ENCODE measurements at regions not wholly inside any gene's neighbourhood (a gene's known extent, or its start where the extent isn't known, plus 50 kb on each side); places are given as distances from the start of the nearest gene placed in this dataset.

GRCh38 chr2:43022896-43023295, 203.5 kb downstream of the ZFP36L2 start:
- Mint-ChIP-seq H3K4me3 (no peak overlapping the region), H3K36me3 (ENCODE audit: insufficient read depth) (no peaks in the 10 kb centered on the region), H3K27ac (no peak overlapping the region), H3K4me1 (ENCODE audit: low read depth in 2 of 2) (peaks cover 6 to 15% of the 10 kb centered on the region in 2 donors), H3K27me3 (peaks cover 4 to 11% of the 10 kb centered on the region in 2 donors), H3K9me3 (peaks cover 3 to 8% of the 10 kb centered on the region in 2 donors)
- DNase-seq (no peak), ATAC-seq (replicated peaks) (no peak)

- H3K9me3 Mint-ChIP-seq: peaks cover 3 to 8% of the 10 kb centered on the region in 2 donors
- DNase-seq: no peak
- H3K4me1 Mint-ChIP-seq (ENCODE audit: low read depth in 2 of 2): peaks cover 6 to 11% of the 10 kb centered on the region in 2 donors
- no peak overlapping the region for H3K4me3 Mint-ChIP-seq
- H3K27me3 Mint-ChIP-seq: peaks cover 4 to 7% of the 10 kb centered on the region in 2 donors
- H3K27ac Mint-ChIP-seq: no peak overlapping the region
- H3K36me3 Mint-ChIP-seq (ENCODE audit: insufficient read depth): no peaks in the 10 kb centered on the region
- no peak for ATAC-seq (replicated peaks)
Observed at GRCh38 chr2:43021791-43022509, 204.5 kb downstream of the ZFP36L2 start.

GRCh38 chr2:43020990-43021669, 205.3 kb downstream of the ZFP36L2 start:
- H3K27ac Mint-ChIP-seq: no peak overlapping the region

GRCh38 chr2:43020296-43020695, 206.1 kb downstream of the ZFP36L2 start:
- H3K36me3 Mint-ChIP-seq (ENCODE audit: insufficient read depth): no peaks in the 10 kb centered on the region

More at GRCh38 chr2:43020990-43021669, 205.3 kb downstream of the ZFP36L2 start:
- no peak for ATAC-seq (replicated peaks)
- Mint-ChIP-seq H3K9me3 (peaks cover 3 to 8% of the 10 kb centered on the region in 2 donors), H3K27me3 (peaks cover 4 to 7% of the 10 kb centered on the region in 2 donors), H3K4me3 (no peak overlapping the region), H3K4me1 (ENCODE audit: low read depth in 2 of 2) (peaks cover 6 to 11% of the 10 kb centered on the region in 2 donors), H3K36me3 (ENCODE audit: insufficient read depth) (no peaks in the 10 kb centered on the region)
- no peak for DNase-seq

GRCh38 chr2:43019536-43020183, 206.7 kb downstream of the ZFP36L2 start:
- Mint-ChIP-seq H3K27ac (no peak overlapping the region), H3K36me3 (ENCODE audit: insufficient read depth) (no peaks in the 10 kb centered on the region), H3K9me3 (peaks cover 3 to 8% of the 10 kb centered on the region in 2 donors), H3K27me3 (peaks cover 4 to 16% of the 10 kb centered on the region in 2 donors), H3K4me1 (ENCODE audit: low read depth in 2 of 2) (peaks cover 3 to 4% of the 10 kb centered on the region in 2 donors), H3K4me3 (no peak overlapping the region)
- DNase-seq (no peak), ATAC-seq (replicated peaks) (no peak)

More at GRCh38 chr2:43020296-43020695, 206.1 kb downstream of the ZFP36L2 start:
- H3K9me3 Mint-ChIP-seq: peaks cover 3 to 8% of the 10 kb centered on the region in 2 donors
- no peak for ATAC-seq (replicated peaks)
- DNase-seq: no peak
- H3K27ac Mint-ChIP-seq: no peak overlapping the region
- peaks cover 6 to 9% of the 10 kb centered on the region in 2 donors for H3K4me1 Mint-ChIP-seq (ENCODE audit: low read depth in 2 of 2)
- peaks cover 4 to 9% of the 10 kb centered on the region in 2 donors for H3K27me3 Mint-ChIP-seq
- H3K4me3 Mint-ChIP-seq: no peak overlapping the region

- Mint-ChIP-seq H3K27ac (no peak overlapping the region), H3K9me3 (peaks cover 3 to 8% of the 10 kb centered on the region in 2 donors), H3K36me3 (ENCODE audit: insufficient read depth) (no peaks in the 10 kb centered on the region), H3K27me3 (peaks cover 4 to 18% of the 10 kb centered on the region in 2 donors), H3K4me3 (no peak overlapping the region), H3K4me1 (ENCODE audit: low read depth in 2 of 2) (no peaks in the 10 kb centered on the region)
- no peak for DNase-seq
- no peak for ATAC-seq (replicated peaks)
Observed at GRCh38 chr2:43019025-43019367, 207.4 kb downstream of the ZFP36L2 start.

GRCh38 chr2:43018179-43019024, 208.0 kb downstream of the ZFP36L2 start:
- ATAC-seq (replicated peaks) (no peak), DNase-seq (no peak)
- peaks cover 3 to 8% of the 10 kb centered on the region in 2 donors for H3K9me3 Mint-ChIP-seq
- no peaks in the 10 kb centered on the region for H3K4me1 Mint-ChIP-seq (ENCODE audit: low read depth in 2 of 2)
- H3K36me3 Mint-ChIP-seq (ENCODE audit: insufficient read depth): no peaks in the 10 kb centered on the region
- H3K4me3 Mint-ChIP-seq: no peak overlapping the region
- H3K27ac Mint-ChIP-seq: no peak overlapping the region
- H3K27me3 Mint-ChIP-seq: peaks cover 4 to 18% of the 10 kb centered on the region in 2 donors

- Mint-ChIP-seq H3K4me3 (no peak overlapping the region), H3K4me1 (ENCODE audit: low read depth in 2 of 2) (peaks cover 6 to 7% of the 10 kb centered on the region in 2 donors), H3K9me3 (peaks cover 0 to under 1% of the 10 kb centered on the region in 2 donors), H3K36me3 (ENCODE audit: insufficient read depth) (no peaks in the 10 kb centered on the region), H3K27ac (no peak overlapping the region), H3K27me3 (peaks cover 0 to 31% of the 10 kb centered on the region in 2 donors)
- ATAC-seq (replicated peaks) (no peak), DNase-seq (no peak)
Observed at GRCh38 chr2:43013821-43014345, 212.5 kb downstream of the ZFP36L2 start.

- no peak for DNase-seq
- no peak overlapping the region for H3K27ac Mint-ChIP-seq
- no peak overlapping the region for H3K4me3 Mint-ChIP-seq
Observed at GRCh38 chr2:43012966-43013365, 213.4 kb downstream of the ZFP36L2 start.

GRCh38 chr2:43011158-43011491, 215.3 kb downstream of the ZFP36L2 start:
- H3K4me3 Mint-ChIP-seq: no peak overlapping the region
- no peak for ATAC-seq (replicated peaks)
- peaks cover 2 to 11% of the 10 kb centered on the region in 2 donors for H3K9me3 Mint-ChIP-seq
- no peak overlapping the region for H3K27ac Mint-ChIP-seq
- peaks cover 6 to 7% of the 10 kb centered on the region in 2 donors for H3K4me1 Mint-ChIP-seq (ENCODE audit: low read depth in 2 of 2)
- no peaks in the 10 kb centered on the region for H3K36me3 Mint-ChIP-seq (ENCODE audit: insufficient read depth)
- DNase-seq: no peak
- H3K27me3 Mint-ChIP-seq: peaks cover 0 to 40% of the 10 kb centered on the region in 2 donors

More at GRCh38 chr2:43012966-43013365, 213.4 kb downstream of the ZFP36L2 start:
- peaks cover 6 to 7% of the 10 kb centered on the region in 2 donors for H3K4me1 Mint-ChIP-seq (ENCODE audit: low read depth in 2 of 2)
- peaks cover 2 to 10% of the 10 kb centered on the region in 2 donors for H3K9me3 Mint-ChIP-seq
- peaks cover 0 to 35% of the 10 kb centered on the region in 2 donors for H3K27me3 Mint-ChIP-seq
- H3K36me3 Mint-ChIP-seq (ENCODE audit: insufficient read depth): no peaks in the 10 kb centered on the region
- no peak for ATAC-seq (replicated peaks)

- Mint-ChIP-seq H3K27ac (no peak overlapping the region), H3K4me3 (no peak overlapping the region), H3K9me3 (peaks cover 2 to 11% of the 10 kb centered on the region in 2 donors), H3K36me3 (ENCODE audit: insufficient read depth) (no peaks in the 10 kb centered on the region), H3K27me3 (peaks cover 0 to 43% of the 10 kb centered on the region in 2 donors), H3K4me1 (ENCODE audit: low read depth in 2 of 2) (peaks cover 6 to 7% of the 10 kb centered on the region in 2 donors)
- no peak for DNase-seq
- ATAC-seq (replicated peaks): no peak
Observed at GRCh38 chr2:43010438-43011157, 215.8 kb downstream of the ZFP36L2 start.

- Mint-ChIP-seq H3K27ac (no peak overlapping the region), H3K36me3 (ENCODE audit: insufficient read depth) (no peaks in the 10 kb centered on the region), H3K9me3 (peaks cover 2 to 11% of the 10 kb centered on the region in 2 donors), H3K27me3 (peaks cover 0 to 32% of the 10 kb centered on the region in 2 donors), H3K4me1 (ENCODE audit: low read depth in 2 of 2) (peaks cover 6 to 7% of the 10 kb centered on the region in 2 donors), H3K4me3 (no peak overlapping the region)
- DNase-seq: no peak
- ATAC-seq (replicated peaks): no peak
Observed at GRCh38 chr2:43009448-43009847, 217.0 kb downstream of the ZFP36L2 start.

Measured in effector memory CD8-positive, alpha-beta T cell (primary cell).